ENCODE measurements at regions not wholly inside any gene's neighbourhood (a gene's known extent, or its start where the extent isn't known, plus 50 kb on each side); places are given as distances from the start of the nearest gene placed in this dataset.
"Not testable (repeated sequence)": the region's sequence is repeated elsewhere in the genome, so short reads cannot be mapped to it uniquely, and the experiment has no call there.

DNA sequence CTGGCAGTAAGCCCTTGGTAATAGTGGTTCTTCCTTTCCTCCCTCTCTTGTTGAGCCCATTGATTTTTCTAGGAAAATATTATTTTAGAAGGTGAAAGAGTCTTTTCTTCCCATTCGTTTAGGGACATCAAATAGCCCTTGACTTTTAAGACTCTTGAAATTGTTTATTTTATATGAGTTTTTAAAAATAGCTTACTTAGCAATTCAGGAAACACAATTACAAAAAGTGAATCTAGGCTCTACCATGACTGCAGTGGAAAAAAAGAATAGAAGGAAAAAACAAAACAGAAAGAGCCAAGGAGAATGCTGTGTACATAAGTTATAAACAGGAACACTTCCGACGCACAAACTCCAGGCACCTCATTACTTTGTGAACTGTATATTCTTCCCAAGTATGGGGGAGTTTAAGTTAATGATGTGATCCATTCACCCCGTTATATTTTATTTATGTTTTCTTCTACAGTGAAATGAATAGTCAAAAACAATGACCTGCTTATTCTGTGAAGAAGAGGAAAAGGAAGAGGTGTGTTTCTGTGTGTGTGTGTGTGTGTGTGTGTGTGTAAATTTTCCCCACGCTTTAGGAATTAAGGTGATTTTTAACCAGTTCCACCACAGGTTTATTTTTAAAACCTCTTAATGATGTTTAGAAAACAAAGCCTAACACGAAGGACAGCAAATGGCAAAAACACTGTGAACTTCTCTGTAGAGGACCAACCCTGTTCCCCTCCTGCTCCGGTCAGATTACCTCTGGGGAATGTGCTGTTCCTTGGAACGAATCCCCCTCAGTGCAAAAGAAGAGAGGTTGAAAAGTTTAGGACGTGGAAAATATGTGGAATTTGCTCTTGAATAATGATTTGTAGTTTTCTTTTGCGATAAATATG is 266.3 kb downstream of the KLF5 start:
- H3K4me3 ChIP-seq (ENCODE audit: low read length): no peak overlapping the region
- no peak overlapping the region for H3K27ac ChIP-seq (ENCODE audit: low read depth, low read length)
- no peaks in the 10 kb centered on the region for H3K27me3 ChIP-seq (ENCODE audit: control insufficient read depth, insufficient read depth, low read length)
- H3K4me1 ChIP-seq (ENCODE audit: control insufficient read depth, insufficient read depth, low read length): no peaks in the 10 kb centered on the region
- no peak overlapping the region for H3K9ac ChIP-seq (ENCODE audit: low read length)
- H3K36me3 ChIP-seq (ENCODE audit: control insufficient read depth, insufficient read depth, low read length): no peaks in the 10 kb centered on the region

DNA sequence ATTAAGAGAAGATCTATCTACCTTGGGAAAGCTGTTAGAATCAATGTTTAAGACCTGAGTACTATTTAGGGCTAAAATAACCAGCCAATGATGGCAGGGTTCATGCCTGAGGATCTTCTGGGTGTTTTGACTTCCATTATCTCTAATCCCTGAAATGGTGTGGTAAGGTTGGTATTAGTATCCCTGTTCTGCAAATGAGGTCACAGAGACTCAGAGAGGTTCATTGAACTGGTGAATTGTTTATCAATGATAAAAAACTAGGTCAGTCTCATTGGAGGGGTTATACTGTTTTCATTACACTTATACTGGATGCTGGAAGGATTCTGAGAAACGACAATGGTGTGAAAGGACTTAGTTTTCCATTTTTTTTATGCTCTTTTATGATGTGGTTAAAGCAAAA is 264.8 kb downstream of the KLF5 start:
- H3K27me3 ChIP-seq (ENCODE audit: control insufficient read depth, insufficient read depth, low read length): no peaks in the 10 kb centered on the region
- H3K27ac ChIP-seq (ENCODE audit: low read depth, low read length): no peak overlapping the region
- no peak overlapping the region for H3K9ac ChIP-seq (ENCODE audit: low read length)
- H3K4me1 ChIP-seq (ENCODE audit: control insufficient read depth, insufficient read depth, low read length): no peaks in the 10 kb centered on the region
- no peaks in the 10 kb centered on the region for H3K36me3 ChIP-seq (ENCODE audit: control insufficient read depth, insufficient read depth, low read length)
- no peak overlapping the region for H3K4me3 ChIP-seq (ENCODE audit: low read length)

GRCh38 chr13:73321043-73321442 is 262.2 kb downstream of the KLF5 start:
- Histone ChIP-seq H3K4me3 (ENCODE audit: low read length) (no peak overlapping the region), H3K9ac (ENCODE audit: low read length) (no peak overlapping the region), H3K27ac (ENCODE audit: low read depth, low read length) (no peak overlapping the region), H3K36me3 (ENCODE audit: control insufficient read depth, insufficient read depth, low read length) (no peaks in the 10 kb centered on the region), H3K4me1 (ENCODE audit: control insufficient read depth, insufficient read depth, low read length) (no peaks in the 10 kb centered on the region), H3K27me3 (ENCODE audit: control insufficient read depth, insufficient read depth, low read length) (no peaks in the 10 kb centered on the region)

GRCh38 chr13:73317140-73317539 is 258.3 kb downstream of the KLF5 start:
- H3K36me3 ChIP-seq (ENCODE audit: control insufficient read depth, insufficient read depth, low read length): no peaks in the 10 kb centered on the region
- no peaks in the 10 kb centered on the region for H3K27me3 ChIP-seq (ENCODE audit: control insufficient read depth, insufficient read depth, low read length)
- H3K4me3 ChIP-seq (ENCODE audit: low read length): no peak overlapping the region
- H3K4me1 ChIP-seq (ENCODE audit: control insufficient read depth, insufficient read depth, low read length): no peaks in the 10 kb centered on the region
- H3K27ac ChIP-seq (ENCODE audit: low read depth, low read length): no peak overlapping the region
- H3K9ac ChIP-seq (ENCODE audit: low read length): no peak overlapping the region

- no peaks in the 10 kb centered on the region for H3K36me3 ChIP-seq (ENCODE audit: control insufficient read depth, insufficient read depth, low read length)
- no peak overlapping the region for H3K4me3 ChIP-seq (ENCODE audit: low read length)
- no peak overlapping the region for H3K27ac ChIP-seq (ENCODE audit: low read depth, low read length)
- H3K4me1 ChIP-seq (ENCODE audit: control insufficient read depth, insufficient read depth, low read length): no peaks in the 10 kb centered on the region
- no peaks in the 10 kb centered on the region for H3K27me3 ChIP-seq (ENCODE audit: control insufficient read depth, insufficient read depth, low read length)
- H3K9ac ChIP-seq (ENCODE audit: low read length): no peak overlapping the region
Measured at GRCh38 chr13:73310366-73310765, 251.6 kb downstream of the KLF5 start.

- H3K9ac ChIP-seq (ENCODE audit: low read length): no peak overlapping the region
- H3K4me1 ChIP-seq (ENCODE audit: control insufficient read depth, insufficient read depth, low read length): no peaks in the 10 kb centered on the region
- H3K27ac ChIP-seq (ENCODE audit: low read depth, low read length): no peak overlapping the region
- no peaks in the 10 kb centered on the region for H3K27me3 ChIP-seq (ENCODE audit: control insufficient read depth, insufficient read depth, low read length)
- no peaks in the 10 kb centered on the region for H3K36me3 ChIP-seq (ENCODE audit: control insufficient read depth, insufficient read depth, low read length)
- H3K4me3 ChIP-seq (ENCODE audit: low read length): no peak overlapping the region
Measured at GRCh38 chr13:73307481-73307880, 248.7 kb downstream of the KLF5 start.

- no peak overlapping the region for H3K9ac ChIP-seq (ENCODE audit: low read length)
- H3K4me1 ChIP-seq (ENCODE audit: control insufficient read depth, insufficient read depth, low read length): no peaks in the 10 kb centered on the region
- no peak overlapping the region for H3K4me3 ChIP-seq (ENCODE audit: low read length)
- H3K27me3 ChIP-seq (ENCODE audit: control insufficient read depth, insufficient read depth, low read length): no peaks in the 10 kb centered on the region
- no peaks in the 10 kb centered on the region for H3K36me3 ChIP-seq (ENCODE audit: control insufficient read depth, insufficient read depth, low read length)
- H3K27ac ChIP-seq (ENCODE audit: low read depth, low read length): no peak overlapping the region
Measured at GRCh38 chr13:73306688-73307087, 247.9 kb downstream of the KLF5 start.

GRCh38 chr13:73304442-73304841 is 245.6 kb downstream of the KLF5 start:
- H3K36me3 ChIP-seq (ENCODE audit: control insufficient read depth, insufficient read depth, low read length): no peaks in the 10 kb centered on the region
- H3K27ac ChIP-seq (ENCODE audit: low read depth, low read length): no peak overlapping the region
- no peak overlapping the region for H3K4me3 ChIP-seq (ENCODE audit: low read length)
- H3K27me3 ChIP-seq (ENCODE audit: control insufficient read depth, insufficient read depth, low read length): no peaks in the 10 kb centered on the region
- no peak overlapping the region for H3K9ac ChIP-seq (ENCODE audit: low read length)
- no peaks in the 10 kb centered on the region for H3K4me1 ChIP-seq (ENCODE audit: control insufficient read depth, insufficient read depth, low read length)

DNA sequence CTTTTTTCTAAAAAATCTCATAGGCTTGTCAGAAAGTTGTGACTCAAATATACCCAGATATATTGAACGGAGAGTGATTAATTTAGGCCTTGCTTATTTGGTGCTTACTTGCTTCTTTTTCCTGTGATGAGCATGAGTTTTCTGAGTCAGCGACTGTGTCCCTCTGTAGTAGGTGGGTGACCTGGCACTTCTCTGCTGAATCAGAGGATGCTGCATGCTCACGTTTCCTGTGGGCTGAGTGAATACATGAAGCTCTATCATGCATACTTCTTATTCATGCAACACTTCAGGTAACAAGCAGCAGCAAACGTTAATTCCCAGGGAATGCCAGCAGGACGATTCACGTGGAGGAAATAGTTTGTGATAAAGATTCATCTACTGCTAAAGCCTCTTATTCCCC is 245.0 kb downstream of the KLF5 start:
- Histone ChIP-seq H3K9ac (ENCODE audit: low read length) (no peak overlapping the region), H3K4me3 (ENCODE audit: low read length) (no peak overlapping the region), H3K36me3 (ENCODE audit: control insufficient read depth, insufficient read depth, low read length) (no peaks in the 10 kb centered on the region), H3K27me3 (ENCODE audit: control insufficient read depth, insufficient read depth, low read length) (no peaks in the 10 kb centered on the region), H3K27ac (ENCODE audit: low read depth, low read length) (no peak overlapping the region), H3K4me1 (ENCODE audit: control insufficient read depth, insufficient read depth, low read length) (no peaks in the 10 kb centered on the region)

GRCh38 chr13:73301622-73302021 is 242.8 kb downstream of the KLF5 start:
- not testable (repeated sequence) for H3K27me3 ChIP-seq (ENCODE audit: control insufficient read depth, insufficient read depth, low read length); H3K4me1 ChIP-seq (ENCODE audit: control insufficient read depth, insufficient read depth, low read length); H3K27ac ChIP-seq (ENCODE audit: low read depth, low read length); H3K36me3 ChIP-seq (ENCODE audit: control insufficient read depth, insufficient read depth, low read length); H3K4me3 ChIP-seq (ENCODE audit: low read length); H3K9ac ChIP-seq (ENCODE audit: low read length)

DNA sequence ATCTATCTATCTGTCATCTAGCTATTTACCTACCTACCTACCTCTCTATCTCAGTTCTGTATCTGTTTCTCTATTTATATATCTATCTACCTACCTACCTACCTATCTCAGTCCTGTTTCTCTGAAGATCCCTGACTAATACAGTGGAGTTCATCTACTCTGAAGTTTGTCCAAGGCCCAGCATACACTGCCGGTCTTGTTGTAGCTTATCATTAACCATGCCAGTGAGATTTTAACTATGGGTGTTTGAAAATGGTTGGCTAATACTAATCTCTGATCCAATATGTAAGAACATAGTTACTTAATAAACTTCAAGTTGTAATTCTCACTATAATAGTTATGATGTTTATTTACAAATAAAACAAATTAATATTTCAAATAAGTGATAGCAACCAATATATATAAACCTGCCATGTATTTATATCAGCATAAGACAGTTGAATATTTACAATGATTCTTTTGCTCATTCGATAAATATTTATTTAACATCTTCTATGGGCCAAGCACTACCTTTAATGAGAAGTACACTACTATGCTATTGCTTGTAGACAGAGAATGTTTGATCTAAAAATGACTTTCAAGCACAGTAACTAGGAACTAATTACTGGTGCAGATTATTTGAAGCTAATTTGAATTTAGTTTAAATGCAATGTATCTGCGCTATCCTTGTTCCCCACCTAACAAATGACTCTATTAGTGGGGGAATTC is 242.1 kb downstream of the KLF5 start:
- H3K27me3 ChIP-seq (ENCODE audit: control insufficient read depth, insufficient read depth, low read length): no peaks in the 10 kb centered on the region
- H3K4me1 ChIP-seq (ENCODE audit: control insufficient read depth, insufficient read depth, low read length): no peaks in the 10 kb centered on the region
- no peak overlapping the region for H3K9ac ChIP-seq (ENCODE audit: low read length)
- H3K36me3 ChIP-seq (ENCODE audit: control insufficient read depth, insufficient read depth, low read length): no peaks in the 10 kb centered on the region
- H3K4me3 ChIP-seq (ENCODE audit: low read length): no peak overlapping the region
- H3K27ac ChIP-seq (ENCODE audit: low read depth, low read length): no peak overlapping the region

- Histone ChIP-seq H3K9ac (ENCODE audit: low read length) (no peak overlapping the region), H3K27ac (ENCODE audit: low read depth, low read length) (no peak overlapping the region), H3K36me3 (ENCODE audit: control insufficient read depth, insufficient read depth, low read length) (no peaks in the 10 kb centered on the region), H3K4me1 (ENCODE audit: control insufficient read depth, insufficient read depth, low read length) (no peaks in the 10 kb centered on the region), H3K4me3 (ENCODE audit: low read length) (no peak overlapping the region), H3K27me3 (ENCODE audit: control insufficient read depth, insufficient read depth, low read length) (no peaks in the 10 kb centered on the region)
Measured at GRCh38 chr13:73299787-73300186, 241.0 kb downstream of the KLF5 start.

All from rectal smooth muscle tissue (tissue), 1 donor.